Endothelial cell (in vitro differentiated cells): ENCODE measurements at regions not wholly inside any gene's neighbourhood (a gene's known extent, or its start where the extent isn't known, plus 50 kb on each side); places are given as distances from the start of the nearest gene placed in this dataset.

ENCODE experiments used
- DNase-seq: peaks from one replicate; pipeline ENCODE4 v3.0.0; 2021; ENCODE audit warnings: low spot score
- H3K27ac Mint-ChIP-seq: one replicate; pipeline ENCODE4 v1.8.0; 2021; ENCODE audit warnings: mixed read lengths, inconsistent platforms; ENCODE audit not compliant: unreplicated experiment
- H3K27me3 Mint-ChIP-seq: one replicate; pipeline ENCODE4 v1.8.0; 2021; ENCODE audit warnings: mild to moderate bottlenecking, moderate library complexity, mixed read lengths, inconsistent platforms; ENCODE audit not compliant: unreplicated experiment
- H3K36me3 Mint-ChIP-seq: one replicate; pipeline ENCODE4 v1.8.0; 2021; ENCODE audit warnings: mild to moderate bottlenecking, low read depth, mixed read lengths, inconsistent platforms; ENCODE audit not compliant: unreplicated experiment
- H3K4me1 Mint-ChIP-seq: one replicate; pipeline ENCODE4 v1.8.0; 2021; ENCODE audit warnings: mild to moderate bottlenecking, mixed read lengths, inconsistent platforms; ENCODE audit not compliant: unreplicated experiment
- H3K4me3 Mint-ChIP-seq: one replicate; pipeline ENCODE4 v1.8.0; 2021; ENCODE audit warnings: mild to moderate bottlenecking, mixed read lengths, inconsistent platforms; ENCODE audit not compliant: unreplicated experiment
- H3K9me3 Mint-ChIP-seq: one replicate; pipeline ENCODE4 v1.8.0; 2021; ENCODE audit warnings: mixed read lengths, inconsistent platforms; ENCODE audit not compliant: unreplicated experiment
- CTCF ChIP-seq: fragments of 200-600 bp; sonication (generic); IDR thresholded peaks from one replicate; pipeline ENCODE4 v1.5.0; 2021; ENCODE audit warnings: antibody characterized with exemption; ENCODE audit not compliant: unreplicated experiment

GRCh38 chr10:131792809-131793208 lies 108.0 kb upstream of the PPP2R2D start:
- no peak for DNase-seq
- Mint-ChIP-seq H3K4me3 (no peak overlapping the region), H3K27me3 (no peaks in the 10 kb centered on the region), H3K9me3 (no peaks in the 10 kb centered on the region), H3K4me1 (no peaks in the 10 kb centered on the region), H3K36me3 (no peaks in the 10 kb centered on the region), H3K27ac (no peak overlapping the region)
- no peak for TF ChIP-seq CTCF

GRCh38 chr10:131795761-131796160 lies 105.0 kb upstream of the PPP2R2D start:
- Mint-ChIP-seq H3K27ac (no peak overlapping the region), H3K4me3 (no peak overlapping the region), H3K27me3 (no peaks in the 10 kb centered on the region), H3K36me3 (no peaks in the 10 kb centered on the region), H3K9me3 (no peaks in the 10 kb centered on the region), H3K4me1 (no peaks in the 10 kb centered on the region)
- DNase-seq = no peak
- TF ChIP-seq CTCF = no peak

GRCh38 chr10:131797626-131798025 lies 103.2 kb upstream of the PPP2R2D start:
- H3K27ac Mint-ChIP-seq = no peak overlapping the region
- H3K27me3 Mint-ChIP-seq = no peaks in the 10 kb centered on the region
- H3K36me3 Mint-ChIP-seq = no peaks in the 10 kb centered on the region
- no peak for TF ChIP-seq CTCF
- H3K4me3 Mint-ChIP-seq = no peak overlapping the region
- H3K9me3 Mint-ChIP-seq = no peaks in the 10 kb centered on the region
- no peaks in the 10 kb centered on the region for H3K4me1 Mint-ChIP-seq
- DNase-seq = no peak

- Mint-ChIP-seq H3K27ac (no peak overlapping the region), H3K27me3 (no peaks in the 10 kb centered on the region), H3K4me1 (no peaks in the 10 kb centered on the region), H3K9me3 (no peaks in the 10 kb centered on the region), H3K36me3 (no peaks in the 10 kb centered on the region), H3K4me3 (no peak overlapping the region)
- no peak for TF ChIP-seq CTCF
- no peak for DNase-seq
Measured at GRCh38 chr10:131799429-131799828, 101.4 kb upstream of the PPP2R2D start.

- TF ChIP-seq CTCF = no peak
- no peaks in the 10 kb centered on the region for H3K9me3 Mint-ChIP-seq
- no peak for DNase-seq
- H3K27me3 Mint-ChIP-seq = peaks cover 3% of the 10 kb centered on the region
- no peaks in the 10 kb centered on the region for H3K36me3 Mint-ChIP-seq
- no peak overlapping the region for H3K4me3 Mint-ChIP-seq
- no peaks in the 10 kb centered on the region for H3K4me1 Mint-ChIP-seq
- H3K27ac Mint-ChIP-seq = no peak overlapping the region
Measured at GRCh38 chr10:131802156-131802915, 98.5 kb upstream of the PPP2R2D start.
